SK-N-SH treated with all-trans-retinoic acid at 6 μM for 48 hours (cell line): ENCODE measurements at regions not wholly inside any gene's neighbourhood (a gene's known extent, or its start where the extent isn't known, plus 50 kb on each side); places are given as distances from the start of the nearest gene placed in this dataset.

Source experiments
- ESRRG ChIP-seq: fragments of 250-450 bp; sonication (Bioruptor Pico); IDR thresholded peaks from 2 replicates; pipeline ENCODE4 v1.6.1; 2021; ENCODE audit warnings: mild to moderate bottlenecking
- ISL1 ChIP-seq: fragments of 250-450 bp; sonication (Bioruptor Pico); IDR thresholded peaks from 2 replicates; pipeline ENCODE4 v2.1.2; 2022; ENCODE audit warnings: mild to moderate bottlenecking, moderate library complexity
- PPARA ChIP-seq: fragments of 250-450 bp; sonication (Bioruptor Pico); IDR thresholded peaks from 2 replicates; pipeline ENCODE4 v1.5.0; 2020; ENCODE audit warnings: mild to moderate bottlenecking, borderline replicate concordance
- RARB ChIP-seq: fragments of 250-450 bp; sonication (Bioruptor Pico); IDR thresholded peaks from 2 replicates; pipeline ENCODE4 v1.8.0; 2021; ENCODE audit warnings: mild to moderate bottlenecking, moderate library complexity
- ZFP3 ChIP-seq: fragments of 250-450 bp; sonication (Bioruptor Pico); IDR thresholded peaks from 2 replicates; pipeline ENCODE4 v1.5.0; 2020; ENCODE audit warnings: mild to moderate bottlenecking, moderate library complexity
- TF ChIP-seq, protein P1 (sequence below): fragments of 250-450 bp; sonication (Bioruptor Pico); IDR thresholded peaks from 2 replicates; pipeline ENCODE4 v1.5.1; 2021; ENCODE audit warnings: mild to moderate bottlenecking, moderate library complexity
- TF ChIP-seq, protein P2 (sequence below): fragments of 250-450 bp; sonication (Bioruptor Pico); IDR thresholded peaks from 2 replicates; pipeline ENCODE4 v1.5.1; 2020; ENCODE audit warnings: low read depth, mild to moderate bottlenecking, moderate library complexity
- TF ChIP-seq, protein P3 (sequence below): fragments of 250-450 bp; sonication (Bioruptor Pico); IDR thresholded peaks from 2 replicates; pipeline ENCODE4 v1.8.0; 2020; ENCODE audit warnings: mild to moderate bottlenecking, moderate library complexity, borderline replicate concordance

DNA sequence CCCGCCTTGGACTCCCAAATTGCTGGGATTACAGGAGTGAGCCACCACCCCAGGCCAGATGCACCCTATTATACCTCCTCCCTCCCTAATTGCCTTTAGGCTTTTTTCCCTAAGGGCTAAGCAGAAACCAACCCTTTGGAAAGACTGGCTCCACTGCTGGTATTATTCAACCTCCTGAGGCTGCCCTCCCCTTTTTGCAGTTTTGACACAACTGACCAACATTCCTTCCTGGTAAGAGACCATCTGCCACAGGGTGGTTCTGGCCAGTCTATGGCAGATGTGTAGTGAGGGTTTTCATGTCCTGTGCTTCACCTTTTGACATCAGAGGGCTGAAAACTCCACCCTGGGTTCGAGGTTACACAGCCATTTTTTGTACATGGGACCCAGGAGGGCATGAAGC is 1785.3 kb upstream of the CELF4 start:
- TF ChIP-seq RARB (CRISPR knock-in tag), result no peak
- TF ChIP-seq, protein P1, sequence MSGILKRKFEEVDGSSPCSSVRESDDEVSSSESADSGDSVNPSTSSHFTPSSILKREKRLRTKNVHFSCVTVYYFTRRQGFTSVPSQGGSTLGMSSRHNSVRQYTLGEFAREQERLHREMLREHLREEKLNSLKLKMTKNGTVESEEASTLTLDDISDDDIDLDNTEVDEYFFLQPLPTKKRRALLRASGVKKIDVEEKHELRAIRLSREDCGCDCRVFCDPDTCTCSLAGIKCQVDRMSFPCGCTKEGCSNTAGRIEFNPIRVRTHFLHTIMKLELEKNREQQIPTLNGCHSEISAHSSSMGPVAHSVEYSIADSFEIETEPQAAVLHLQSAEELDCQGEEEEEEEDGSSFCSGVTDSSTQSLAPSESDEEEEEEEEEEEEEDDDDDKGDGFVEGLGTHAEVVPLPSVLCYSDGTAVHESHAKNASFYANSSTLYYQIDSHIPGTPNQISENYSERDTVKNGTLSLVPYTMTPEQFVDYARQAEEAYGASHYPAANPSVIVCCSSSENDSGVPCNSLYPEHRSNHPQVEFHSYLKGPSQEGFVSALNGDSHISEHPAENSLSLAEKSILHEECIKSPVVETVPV (CRISPR knock-in tag), result no peak
- TF ChIP-seq, protein P2, sequence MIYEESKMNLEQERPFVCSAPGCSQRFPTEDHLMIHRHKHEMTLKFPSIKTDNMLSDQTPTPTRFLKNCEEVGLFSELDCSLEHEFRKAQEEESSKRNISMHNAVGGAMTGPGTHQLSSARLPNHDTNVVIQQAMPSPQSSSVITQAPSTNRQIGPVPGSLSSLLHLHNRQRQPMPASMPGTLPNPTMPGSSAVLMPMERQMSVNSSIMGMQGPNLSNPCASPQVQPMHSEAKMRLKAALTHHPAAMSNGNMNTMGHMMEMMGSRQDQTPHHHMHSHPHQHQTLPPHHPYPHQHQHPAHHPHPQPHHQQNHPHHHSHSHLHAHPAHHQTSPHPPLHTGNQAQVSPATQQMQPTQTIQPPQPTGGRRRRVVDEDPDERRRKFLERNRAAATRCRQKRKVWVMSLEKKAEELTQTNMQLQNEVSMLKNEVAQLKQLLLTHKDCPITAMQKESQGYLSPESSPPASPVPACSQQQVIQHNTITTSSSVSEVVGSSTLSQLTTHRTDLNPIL (CRISPR knock-in tag), result no peak
- TF ChIP-seq PPARA (CRISPR knock-in tag), result no peak
- no peak for TF ChIP-seq ISL1 (CRISPR knock-in tag)
- TF ChIP-seq ESRRG (CRISPR knock-in tag), result no peak
- TF ChIP-seq, protein P3, sequence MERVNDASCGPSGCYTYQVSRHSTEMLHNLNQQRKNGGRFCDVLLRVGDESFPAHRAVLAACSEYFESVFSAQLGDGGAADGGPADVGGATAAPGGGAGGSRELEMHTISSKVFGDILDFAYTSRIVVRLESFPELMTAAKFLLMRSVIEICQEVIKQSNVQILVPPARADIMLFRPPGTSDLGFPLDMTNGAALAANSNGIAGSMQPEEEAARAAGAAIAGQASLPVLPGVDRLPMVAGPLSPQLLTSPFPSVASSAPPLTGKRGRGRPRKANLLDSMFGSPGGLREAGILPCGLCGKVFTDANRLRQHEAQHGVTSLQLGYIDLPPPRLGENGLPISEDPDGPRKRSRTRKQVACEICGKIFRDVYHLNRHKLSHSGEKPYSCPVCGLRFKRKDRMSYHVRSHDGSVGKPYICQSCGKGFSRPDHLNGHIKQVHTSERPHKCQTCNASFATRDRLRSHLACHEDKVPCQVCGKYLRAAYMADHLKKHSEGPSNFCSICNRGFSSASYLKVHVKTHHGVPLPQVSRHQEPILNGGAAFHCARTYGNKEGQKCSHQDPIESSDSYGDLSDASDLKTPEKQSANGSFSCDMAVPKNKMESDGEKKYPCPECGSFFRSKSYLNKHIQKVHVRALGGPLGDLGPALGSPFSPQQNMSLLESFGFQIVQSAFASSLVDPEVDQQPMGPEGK (CRISPR knock-in tag), result no peak
- no peak for TF ChIP-seq ZFP3
